SK-N-SH (cell line): ENCODE measurements at regions not wholly inside any gene's neighbourhood (a gene's known extent, or its start where the extent isn't known, plus 50 kb on each side); places are given as distances from the start of the nearest gene placed in this dataset.
"Not testable (repeated sequence)": the region's sequence is repeated elsewhere in the genome, so short reads cannot be mapped to it uniquely, and the experiment has no call there.

Experiments used
- CTCF ChIA-PET: fragments of 300-600, 350-600 bp; formaldehyde crosslinking; extraction: SDS; loops from one replicate; lab custom pipeline; 2021; lab: Yijun Ruan, JAX
- POLR2A ChIA-PET: fragments of 350-600 bp; sonication (Branson Sonifier 250); formaldehyde crosslinking; extraction: SDS; loops from one replicate; lab custom pipeline; 2020; ENCODE audit warnings: antibody characterized with exemption, inconsistent platforms; lab: Yijun Ruan, JAX
- DNase-seq: peaks from one replicate; pipeline ENCODE4 v3.0.0; 2012
- H2AFZ ChIP-seq: fragments of 200-600 bp; sonication (generic); 2 replicates; pipeline ENCODE4 v1.8.1; 2016; ENCODE audit warnings: antibody characterized with exemption, mild to moderate bottlenecking, low read depth
- H3F3A ChIP-seq: fragments of 200-600 bp; sonication (generic); replicated peaks from 2 replicates; pipeline ENCODE3; 2016; ENCODE audit warnings: antibody characterized with exemption, mild to moderate bottlenecking; ENCODE audit not compliant: insufficient read depth
- H3K27ac ChIP-seq, 2 experiments: fragments of 200-500 bp in 1 of 2; fragments of 200-600 bp in 1 of 2; sonication (Bioruptor generic) in 1 of 2; sonication (generic), shearing (Covaris generic) in 1 of 2; 2 replicates each; pipeline versions ENCODE4 v1.5.1 to v1.6.1; 2014 to 2016; ENCODE audit warnings: low read depth in 2 of 2, inconsistent platforms in 1 of 2, low read length in 1 of 2, mild to moderate bottlenecking in 1 of 2, mixed read lengths in 1 of 2
- H3K27me3 ChIP-seq: fragments of 200-600 bp; sonication (generic), shearing (Covaris generic); 2 replicates; pipeline ENCODE4 v1.6.1; 2016; ENCODE audit warnings: mixed run types; ENCODE audit not compliant: insufficient read depth
- H3K36me3 ChIP-seq, 2 experiments: fragments of 200-500 bp in 1 of 2; fragments of 200-600 bp in 1 of 2; sonication (Bioruptor generic) in 1 of 2; sonication (generic) in 1 of 2; replicated peaks in 1 of 2; 2 replicates each; pipeline versions ENCODE3 to v1.5.1; 2014 to 2016; ENCODE audit warnings: low read length in 1 of 2, mild to moderate bottlenecking in 1 of 2; ENCODE audit not compliant: insufficient read depth in 2 of 2, control insufficient read depth in 1 of 2
- H3K4me1 ChIP-seq, 2 experiments: fragments of 200-500 bp in 1 of 2; fragments of 200-600 bp in 1 of 2; sonication (Bioruptor generic) in 1 of 2; sonication (generic), shearing (Covaris generic) in 1 of 2; 2 replicates each; pipeline versions ENCODE4 v1.5.1 to v1.6.1; 2014 to 2016; ENCODE audit warnings: low read depth in 1 of 2, low read length in 1 of 2, mixed run types in 1 of 2; ENCODE audit not compliant: insufficient read depth in 2 of 2, control insufficient read depth in 1 of 2
- H3K4me2 ChIP-seq: fragments of 200-600 bp; sonication (generic), shearing (Covaris generic); 2 replicates; pipeline ENCODE4 v1.6.1; 2017; ENCODE audit warnings: mixed run types
- H3K4me3 ChIP-seq, 2 experiments: fragments of 200-500 bp in 1 of 2; fragments of 200-600 bp in 1 of 2; sonication (Bioruptor generic) in 1 of 2; sonication (generic), shearing (Covaris generic) in 1 of 2; 2 replicates each; pipeline versions ENCODE4 v1.5.1 to v1.8.1; 2014 to 2016; ENCODE audit warnings: low read depth in 2 of 2, inconsistent platforms in 1 of 2, low read length in 1 of 2, mild to moderate bottlenecking in 1 of 2, mixed read lengths in 1 of 2, moderate library complexity in 1 of 2
- H3K79me2 ChIP-seq: fragments of 200-600 bp; sonication (generic); 2 replicates; pipeline ENCODE4 v1.8.1; 2017; ENCODE audit warnings: mild to moderate bottlenecking; ENCODE audit not compliant: insufficient read depth
- H3K9ac ChIP-seq: fragments of 200-600 bp; sonication (generic); 2 replicates; pipeline ENCODE4 v1.6.1; 2017; ENCODE audit warnings: mixed run types
- H3K9me2 ChIP-seq: fragments of 200-600 bp; sonication (generic); 2 replicates; pipeline ENCODE4 v1.6.1; 2017; ENCODE audit warnings: mixed run types
- H3K9me3 ChIP-seq: fragments of 200-600 bp; sonication (generic); 2 replicates; pipeline ENCODE4 v1.6.1; 2017; ENCODE audit warnings: mixed run types, mild to moderate bottlenecking, moderate library complexity
- H4K20me1 ChIP-seq: fragments of 200-600 bp; sonication (generic); 2 replicates; pipeline ENCODE4 v1.6.1; 2017; ENCODE audit warnings: mild to moderate bottlenecking, mixed run types; ENCODE audit not compliant: insufficient read depth
- CHD2 ChIP-seq: fragments of 150-350 bp; IDR thresholded peaks from 2 replicates; pipeline ENCODE4 v1.6.1; 2018; ENCODE audit warnings: low read length; ENCODE audit not compliant: partially characterized antibody
- CTCF ChIP-seq: fragments of 200-600 bp; sonication (generic); IDR thresholded peaks from 2 replicates; pipeline ENCODE4 v1.6.1; 2017; ENCODE audit warnings: antibody characterized with exemption, mild to moderate bottlenecking, moderate library complexity
- EP300 ChIP-seq, 2 experiments: IDR thresholded peaks; 2 replicates each; pipeline versions ENCODE4 v1.4.0 to v1.6.1; 2012; ENCODE audit warnings: borderline replicate concordance in 1 of 2, low read depth in 1 of 2, low read length in 1 of 2
- FOXJ3 ChIP-seq: sonication (generic); formaldehyde crosslinking; IDR thresholded peaks from 2 replicates; pipeline ENCODE4 v1.5.1; 2020; ENCODE audit warnings: mild to moderate bottlenecking, missing genetic modification reagents
- IRF3 ChIP-seq: fragments of 150-350 bp; IDR thresholded peaks from 2 replicates; pipeline ENCODE4 v1.6.1; 2016; ENCODE audit warnings: mild to moderate bottlenecking, low read depth, low read length
- JUND ChIP-seq: IDR thresholded peaks from 2 replicates; pipeline ENCODE4 v1.4.0; 2012
- MAX ChIP-seq: IDR thresholded peaks from 2 replicates; pipeline ENCODE4 v1.4.0; 2012; ENCODE audit warnings: low read depth
- MXI1 ChIP-seq: IDR thresholded peaks from 2 replicates; pipeline ENCODE4 v1.6.1; 2012; ENCODE audit warnings: mild to moderate bottlenecking, low read depth, low read length, improper control_type of control experiment
- RCOR1 ChIP-seq: fragments of 150-350 bp; IDR thresholded peaks from 2 replicates; pipeline ENCODE4 v1.6.1; 2017; ENCODE audit warnings: antibody characterized with exemption, low read length
- RXRA ChIP-seq: IDR thresholded peaks from 2 replicates; pipeline ENCODE4 v1.4.0; 2012; ENCODE audit warnings: low read depth, mild to moderate bottlenecking, borderline replicate concordance
- SIN3A ChIP-seq: IDR thresholded peaks from 2 replicates; pipeline ENCODE4 v1.6.1; 2012; ENCODE audit warnings: low read depth, mild to moderate bottlenecking, low read length, moderate library complexity, borderline replicate concordance
- SMC3 ChIP-seq: IDR thresholded peaks from 2 replicates; pipeline ENCODE4 v1.6.1; 2012; ENCODE audit warnings: low read depth, low read length, improper control_type of control experiment
- TAF1 ChIP-seq: IDR thresholded peaks from 2 replicates; pipeline ENCODE4 v1.6.1; 2012; ENCODE audit warnings: low read depth, mild to moderate bottlenecking, low read length, moderate library complexity, borderline replicate concordance
- TCF12 ChIP-seq: IDR thresholded peaks from 2 replicates; pipeline ENCODE4 v1.4.0; 2012
- TEAD4 ChIP-seq: IDR thresholded peaks from 2 replicates; pipeline ENCODE4 v1.4.0; 2012; ENCODE audit warnings: mild to moderate bottlenecking, borderline replicate concordance; ENCODE audit not compliant: insufficient read depth
- USF2 ChIP-seq: fragments of 150-350 bp; IDR thresholded peaks from 2 replicates; pipeline ENCODE4 v1.6.1; 2017; ENCODE audit warnings: antibody characterized with exemption, low read length, low read depth, borderline replicate concordance
- YY1 ChIP-seq: IDR thresholded peaks from 2 replicates; pipeline ENCODE4 v1.4.0; 2012; ENCODE audit warnings: low read depth, mild to moderate bottlenecking
- WGBS: methylation state at CpG from one replicate; pipeline ENCODE4 v1.1.6; 2017; ENCODE audit warnings: low lambda C conversion rate; 5-methylcytosine and 5-hydroxymethylcytosine counted together
- TF ChIP-seq, protein P1 (sequence below): IDR thresholded peaks from 2 replicates; pipeline ENCODE4; 2012

- Histone ChIP-seq H3K79me2 (no peaks in the 10 kb centered on the region), H3K9me3 (no peaks in the 10 kb centered on the region), H3K4me1 (no peaks in the 10 kb centered on the region), H3K27me3 (no peaks in the 10 kb centered on the region)
- 7% methylated on average over 2 of the region's 2 CpGs for WGBS
- TF ChIP-seq MAX (no peak), YY1 (no peak), CTCF (no peak), TEAD4 (no peak), JUND (no peak), CHD2 (no peak), FOXJ3 (CRISPR knock-in tag) (no peak), TCF12 (no peak), TAF1 (no peak), MXI1 (no peak), EP300 (IDR thresholded peaks at IDR 0.05; ENCODE audit: borderline replicate concordance in 1 of 2, low read depth in 1 of 2, low read length in 1 of 2) (no peak), RCOR1 (no peak), SMC3 (no peak), RXRA (no peak), USF2 (no peak), IRF3 (no peak), SIN3A (no peak)
- TF ChIP-seq, protein P1, sequence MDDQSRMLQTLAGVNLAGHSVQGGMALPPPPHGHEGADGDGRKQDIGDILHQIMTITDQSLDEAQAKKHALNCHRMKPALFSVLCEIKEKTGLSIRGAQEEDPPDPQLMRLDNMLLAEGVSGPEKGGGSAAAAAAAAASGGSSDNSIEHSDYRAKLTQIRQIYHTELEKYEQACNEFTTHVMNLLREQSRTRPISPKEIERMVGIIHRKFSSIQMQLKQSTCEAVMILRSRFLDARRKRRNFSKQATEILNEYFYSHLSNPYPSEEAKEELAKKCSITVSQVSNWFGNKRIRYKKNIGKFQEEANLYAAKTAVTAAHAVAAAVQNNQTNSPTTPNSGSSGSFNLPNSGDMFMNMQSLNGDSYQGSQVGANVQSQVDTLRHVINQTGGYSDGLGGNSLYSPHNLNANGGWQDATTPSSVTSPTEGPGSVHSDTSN: no peak
- TF ChIP-seq, all 33 proteins: peak for 0
- Histone ChIP-seq H3K9me2 (no peaks in the 10 kb centered on the region), H3K4me3 (no peak overlapping the region), H2AFZ (no peak overlapping the region), H3K9ac (no peak overlapping the region), H3K27ac (no peak overlapping the region), H3F3A (no peaks in the 10 kb centered on the region), H4K20me1 (no peaks in the 10 kb centered on the region), H3K4me2 (no peak overlapping the region), H3K36me3 (no peaks in the 10 kb centered on the region)
- POLR2A ChIA-PET: no interaction called here
- DNase-seq: no peak
- CTCF ChIA-PET: no interaction called here
These were observed 580.4 kb downstream of the VGLL3 start for GRCh38 chr3:86410587-86410986.

- H2AFZ ChIP-seq, CTCF ChIA-PET, H3K4me1 ChIP-seq, H4K20me1 ChIP-seq, DNase-seq, H3K36me3 ChIP-seq, H3K9me3 ChIP-seq, H3K27ac ChIP-seq, H3K9ac ChIP-seq, H3K9me2 ChIP-seq, POLR2A ChIA-PET, H3K79me2 ChIP-seq, H3K4me3 ChIP-seq, H3F3A ChIP-seq, H3K27me3 ChIP-seq, H3K4me2 ChIP-seq: not testable (repeated sequence)
- WGBS: 35% methylated on average over 4 of the region's 5 CpGs
These were observed 601.2 kb downstream of the VGLL3 start for GRCh38 chr3:86389759-86390158.
